SK-N-SH treated with all-trans-retinoic acid at 6 μM for 48 hours (cell line): ENCODE measurements at regions not wholly inside any gene's neighbourhood (a gene's known extent, or its start where the extent isn't known, plus 50 kb on each side); places are given as distances from the start of the nearest gene placed in this dataset.
A peak's percentile ranks its signal among the peaks of the same experiment; 100 is the strongest.

Experiments
- ATAC-seq: fragments of 200-7000 bp; cut with Tn5 transposase; 3 replicates; pipeline ENCODE4 v1.9.1; 2020; ENCODE audit warnings: mild to moderate bottlenecking, moderate library complexity
- CSDC2 ChIP-seq: fragments of 250-450 bp; sonication (Bioruptor Pico); IDR thresholded peaks from 2 replicates; pipeline ENCODE4 v1.5.0; 2020; ENCODE audit warnings: mild to moderate bottlenecking, moderate library complexity
- ESRRG ChIP-seq: fragments of 250-450 bp; sonication (Bioruptor Pico); IDR thresholded peaks from 2 replicates; pipeline ENCODE4 v1.6.1; 2021; ENCODE audit warnings: mild to moderate bottlenecking
- GLIS3 ChIP-seq: fragments of 250-450 bp; sonication (Bioruptor Pico); IDR thresholded peaks from 2 replicates; pipeline ENCODE4 v1.5.0; 2020; ENCODE audit warnings: mild to moderate bottlenecking, moderate library complexity
- ISL1 ChIP-seq: fragments of 250-450 bp; sonication (Bioruptor Pico); IDR thresholded peaks from 2 replicates; pipeline ENCODE4 v2.1.2; 2022; ENCODE audit warnings: mild to moderate bottlenecking, moderate library complexity
- OSR1 ChIP-seq: fragments of 250-450 bp; sonication (Bioruptor Pico); IDR thresholded peaks from 2 replicates; pipeline ENCODE4 v1.8.0; 2022; ENCODE audit warnings: moderate library complexity, mild to moderate bottlenecking, inconsistent platforms
- PPARA ChIP-seq: fragments of 250-450 bp; sonication (Bioruptor Pico); IDR thresholded peaks from 2 replicates; pipeline ENCODE4 v1.5.0; 2020; ENCODE audit warnings: mild to moderate bottlenecking, borderline replicate concordance
- RARB ChIP-seq: fragments of 250-450 bp; sonication (Bioruptor Pico); IDR thresholded peaks from 2 replicates; pipeline ENCODE4 v1.8.0; 2021; ENCODE audit warnings: mild to moderate bottlenecking, moderate library complexity
- SNAI2 ChIP-seq: fragments of 250-450 bp; sonication (Bioruptor Pico); IDR thresholded peaks from 2 replicates; pipeline ENCODE4 v1.5.0; 2020; ENCODE audit warnings: mild to moderate bottlenecking, moderate library complexity
- TCF4 ChIP-seq: fragments of 250-450 bp; sonication (Bioruptor Pico); IDR thresholded peaks from 2 replicates; pipeline ENCODE4 v1.8.0; 2021; ENCODE audit warnings: mild to moderate bottlenecking, moderate library complexity, borderline replicate concordance
- TOX ChIP-seq: fragments of 250-450 bp; sonication (Bioruptor Pico); IDR thresholded peaks from 2 replicates; pipeline ENCODE4 v1.8.0; 2021; ENCODE audit warnings: mild to moderate bottlenecking, moderate library complexity, borderline replicate concordance
- TSHZ2 ChIP-seq: fragments of 250-450 bp; sonication (Bioruptor Pico); IDR thresholded peaks from 2 replicates; pipeline ENCODE4 v1.5.0; 2020; ENCODE audit warnings: mild to moderate bottlenecking, moderate library complexity
- ZC3H10 ChIP-seq: fragments of 250-450 bp; sonication (Bioruptor Pico); IDR thresholded peaks from 2 replicates; pipeline ENCODE4 v1.5.1; 2021; ENCODE audit warnings: mild to moderate bottlenecking, moderate library complexity
- ZFP3 ChIP-seq: fragments of 250-450 bp; sonication (Bioruptor Pico); IDR thresholded peaks from 2 replicates; pipeline ENCODE4 v1.5.0; 2020; ENCODE audit warnings: mild to moderate bottlenecking, moderate library complexity
- ZFP30 ChIP-seq: fragments of 450-650 bp; formaldehyde crosslinking; IDR thresholded peaks from 2 replicates; pipeline ENCODE4 v1.5.0; 2022; ENCODE audit warnings: mild to moderate bottlenecking, moderate library complexity
- ZNF565 ChIP-seq: fragments of 450-650 bp; formaldehyde crosslinking; conservative IDR thresholded peaks from 2 replicates; pipeline ENCODE4 v1.5.0; 2020; ENCODE audit warnings: low read depth, mild to moderate bottlenecking, moderate library complexity
- ZNF8 ChIP-seq: fragments of 450-650 bp; formaldehyde crosslinking; IDR thresholded peaks from 2 replicates; pipeline ENCODE4 v1.5.0; 2020; ENCODE audit warnings: mild to moderate bottlenecking, moderate library complexity
- TF ChIP-seq, protein P1 (sequence below): fragments of 250-450 bp; sonication (Bioruptor Pico); IDR thresholded peaks from 2 replicates; pipeline ENCODE4 v1.5.1; 2021; ENCODE audit warnings: mild to moderate bottlenecking, moderate library complexity
- TF ChIP-seq, protein P2 (sequence below): fragments of 250-450 bp; sonication (Bioruptor Pico); IDR thresholded peaks from 2 replicates; pipeline ENCODE4 v1.8.0; 2021; ENCODE audit warnings: low read depth, mild to moderate bottlenecking, moderate library complexity, borderline replicate concordance
- TF ChIP-seq, protein P3 (sequence below): fragments of 250-450 bp; sonication (Bioruptor Pico); IDR thresholded peaks from 2 replicates; pipeline ENCODE4 v1.8.0; 2020; ENCODE audit warnings: mild to moderate bottlenecking, moderate library complexity, borderline replicate concordance

GRCh38 chr14:85441909-85442643 lies 87.9 kb upstream of the FLRT2 start:
- TF ChIP-seq RARB (no peak), GLIS3 (no peak), ZNF565 (no peak), OSR1 (CRISPR knock-in tag) (no peak)
- no peak for ATAC-seq

GRCh38 chr14:85442996-85443395 lies 86.9 kb upstream of the FLRT2 start:
- no peak for ATAC-seq
- TF ChIP-seq ZFP30 (CRISPR knock-in tag), result no peak
- TF ChIP-seq ZNF8 (CRISPR knock-in tag), result no peak
- no peak for TF ChIP-seq ZNF565
- TF ChIP-seq TSHZ2, result no peak
- no peak for TF ChIP-seq OSR1 (CRISPR knock-in tag)
- no peak for TF ChIP-seq ESRRG (CRISPR knock-in tag)
- no peak for TF ChIP-seq SNAI2 (CRISPR knock-in tag)
- TF ChIP-seq, protein P1, sequence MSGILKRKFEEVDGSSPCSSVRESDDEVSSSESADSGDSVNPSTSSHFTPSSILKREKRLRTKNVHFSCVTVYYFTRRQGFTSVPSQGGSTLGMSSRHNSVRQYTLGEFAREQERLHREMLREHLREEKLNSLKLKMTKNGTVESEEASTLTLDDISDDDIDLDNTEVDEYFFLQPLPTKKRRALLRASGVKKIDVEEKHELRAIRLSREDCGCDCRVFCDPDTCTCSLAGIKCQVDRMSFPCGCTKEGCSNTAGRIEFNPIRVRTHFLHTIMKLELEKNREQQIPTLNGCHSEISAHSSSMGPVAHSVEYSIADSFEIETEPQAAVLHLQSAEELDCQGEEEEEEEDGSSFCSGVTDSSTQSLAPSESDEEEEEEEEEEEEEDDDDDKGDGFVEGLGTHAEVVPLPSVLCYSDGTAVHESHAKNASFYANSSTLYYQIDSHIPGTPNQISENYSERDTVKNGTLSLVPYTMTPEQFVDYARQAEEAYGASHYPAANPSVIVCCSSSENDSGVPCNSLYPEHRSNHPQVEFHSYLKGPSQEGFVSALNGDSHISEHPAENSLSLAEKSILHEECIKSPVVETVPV (CRISPR knock-in tag), result no peak
- no peak for TF ChIP-seq CSDC2
- TF ChIP-seq PPARA (CRISPR knock-in tag), result no peak

- TF ChIP-seq CSDC2 (no peak), PPARA (CRISPR knock-in tag) (no peak), ISL1 (CRISPR knock-in tag) (no peak), ZFP3 (CRISPR knock-in tag) (no peak), RARB (no peak), ZNF565 (no peak), TSHZ2 (no peak), ZNF8 (CRISPR knock-in tag) (no peak), ZC3H10 (CRISPR knock-in tag) (no peak)
- TF ChIP-seq, protein P2, sequence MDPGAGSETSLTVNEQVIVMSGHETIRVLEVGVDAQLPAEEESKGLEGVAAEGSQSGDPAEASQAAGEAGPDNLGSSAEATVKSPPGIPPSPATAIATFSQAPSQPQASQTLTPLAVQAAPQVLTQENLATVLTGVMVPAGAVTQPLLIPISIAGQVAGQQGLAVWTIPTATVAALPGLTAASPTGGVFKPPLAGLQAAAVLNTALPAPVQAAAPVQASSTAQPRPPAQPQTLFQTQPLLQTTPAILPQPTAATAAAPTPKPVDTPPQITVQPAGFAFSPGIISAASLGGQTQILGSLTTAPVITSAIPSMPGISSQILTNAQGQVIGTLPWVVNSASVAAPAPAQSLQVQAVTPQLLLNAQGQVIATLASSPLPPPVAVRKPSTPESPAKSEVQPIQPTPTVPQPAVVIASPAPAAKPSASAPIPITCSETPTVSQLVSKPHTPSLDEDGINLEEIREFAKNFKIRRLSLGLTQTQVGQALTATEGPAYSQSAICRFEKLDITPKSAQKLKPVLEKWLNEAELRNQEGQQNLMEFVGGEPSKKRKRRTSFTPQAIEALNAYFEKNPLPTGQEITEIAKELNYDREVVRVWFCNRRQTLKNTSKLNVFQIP (CRISPR knock-in tag), result no peak
- TF ChIP-seq, protein P1 (CRISPR knock-in tag), result no peak
- peak; percentile 95 for ATAC-seq
These were observed 85.3 kb upstream of the FLRT2 start for GRCh38 chr14:85444635-85445034.

- ATAC-seq, result no peak
- no peak for TF ChIP-seq TOX (CRISPR knock-in tag)
- no peak for TF ChIP-seq OSR1 (CRISPR knock-in tag)
- TF ChIP-seq ZNF565, result no peak
- no peak for TF ChIP-seq PPARA (CRISPR knock-in tag)
- TF ChIP-seq, protein P1 (CRISPR knock-in tag), result no peak
- TF ChIP-seq TCF4 (CRISPR knock-in tag), result no peak
- TF ChIP-seq, protein P3, sequence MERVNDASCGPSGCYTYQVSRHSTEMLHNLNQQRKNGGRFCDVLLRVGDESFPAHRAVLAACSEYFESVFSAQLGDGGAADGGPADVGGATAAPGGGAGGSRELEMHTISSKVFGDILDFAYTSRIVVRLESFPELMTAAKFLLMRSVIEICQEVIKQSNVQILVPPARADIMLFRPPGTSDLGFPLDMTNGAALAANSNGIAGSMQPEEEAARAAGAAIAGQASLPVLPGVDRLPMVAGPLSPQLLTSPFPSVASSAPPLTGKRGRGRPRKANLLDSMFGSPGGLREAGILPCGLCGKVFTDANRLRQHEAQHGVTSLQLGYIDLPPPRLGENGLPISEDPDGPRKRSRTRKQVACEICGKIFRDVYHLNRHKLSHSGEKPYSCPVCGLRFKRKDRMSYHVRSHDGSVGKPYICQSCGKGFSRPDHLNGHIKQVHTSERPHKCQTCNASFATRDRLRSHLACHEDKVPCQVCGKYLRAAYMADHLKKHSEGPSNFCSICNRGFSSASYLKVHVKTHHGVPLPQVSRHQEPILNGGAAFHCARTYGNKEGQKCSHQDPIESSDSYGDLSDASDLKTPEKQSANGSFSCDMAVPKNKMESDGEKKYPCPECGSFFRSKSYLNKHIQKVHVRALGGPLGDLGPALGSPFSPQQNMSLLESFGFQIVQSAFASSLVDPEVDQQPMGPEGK (CRISPR knock-in tag), result no peak
These were observed 84.7 kb upstream of the FLRT2 start for GRCh38 chr14:85445151-85445795.
